ENCODE measurements at regions not wholly inside any gene's neighbourhood (a gene's known extent, or its start where the extent isn't known, plus 50 kb on each side); places are given as distances from the start of the nearest gene placed in this dataset.

- no peak for DNase-seq
- no peaks in the 10 kb centered on the region for H3K27me3 ChIP-seq
- no peaks in the 10 kb centered on the region for H3K9me3 ChIP-seq
- H3K36me3 ChIP-seq = no peaks in the 10 kb centered on the region
- no peak for ATAC-seq (ENCODE audit: low FRiP score in 2 of 2)
- no peaks in the 10 kb centered on the region for H3K4me1 ChIP-seq
- no peak overlapping the region for H3K27ac ChIP-seq
- H3K4me3 ChIP-seq = no peak overlapping the region
- TF ChIP-seq CTCF (IDR thresholded peaks at IDR 0.05) = no peak
- no peak for TF ChIP-seq POLR2AphosphoS5 (IDR thresholded peaks at IDR 0.05)
- TF ChIP-seq POLR2A (IDR thresholded peaks at IDR 0.05) = no peak
- TF ChIP-seq EP300 (IDR thresholded peaks at IDR 0.05) = no peak
These were observed 60.8 kb upstream of the TENT5A start for GRCh38 chr6:81813305-81813704.

- peak overlapping the region in 1 of 4 donors; percentile 31 for H3K27ac ChIP-seq
- 51 to 60% methylated on average over 4 of the region's 4 CpGs for WGBS, 2 donors
These were observed 59.9 kb upstream of the TENT5A start for GRCh38 chr6:81812401-81812800.

GRCh38 chr6:81808851-81809570 lies 56.5 kb upstream of the TENT5A start:
- no peaks in the 10 kb centered on the region for H3K9me3 ChIP-seq
- H3K27me3 ChIP-seq = no peaks in the 10 kb centered on the region
- no peak for DNase-seq
- 25 to 26% methylated on average over 6 of the region's 6 CpGs for WGBS, 2 donors
- H3K4me3 ChIP-seq = peak overlapping the region in 2 of 4 donors; percentile 11 to 16
- H3K36me3 ChIP-seq = no peaks in the 10 kb centered on the region
- no peaks in the 10 kb centered on the region for H3K4me1 ChIP-seq
- TF ChIP-seq CTCF (IDR thresholded peaks at IDR 0.05) (no peak), POLR2A (IDR thresholded peaks at IDR 0.05) (no peak), EP300 (IDR thresholded peaks at IDR 0.05) (no peak), POLR2AphosphoS5 (IDR thresholded peaks at IDR 0.05) (no peak)
- peak overlapping the region in 3 of 4 donors; percentile 40 to 66 (median 57) for H3K27ac ChIP-seq
- peak in 1 of 2 donors; percentile 69 for ATAC-seq (ENCODE audit: low FRiP score in 2 of 2)

More at GRCh38 chr6:81812401-81812800, 59.9 kb upstream of the TENT5A start:
- TF ChIP-seq POLR2AphosphoS5 (IDR thresholded peaks at IDR 0.05) (no peak), POLR2A (IDR thresholded peaks at IDR 0.05) (no peak), EP300 (IDR thresholded peaks at IDR 0.05) (no peak), CTCF (IDR thresholded peaks at IDR 0.05) (no peak)
- no peaks in the 10 kb centered on the region for H3K27me3 ChIP-seq
- H3K4me3 ChIP-seq = peak overlapping the region in 1 of 4 donors; percentile 23
- DNase-seq = no peak
- no peaks in the 10 kb centered on the region for H3K9me3 ChIP-seq
- H3K36me3 ChIP-seq = no peaks in the 10 kb centered on the region
- peak in 1 of 2 donors; percentile 31 for ATAC-seq (ENCODE audit: low FRiP score in 2 of 2)
- no peaks in the 10 kb centered on the region for H3K4me1 ChIP-seq

GRCh38 chr6:81806793-81807565 lies 54.5 kb upstream of the TENT5A start:
- ATAC-seq (ENCODE audit: low FRiP score in 2 of 2) (no peak), DNase-seq (no peak)
- H3K27me3 ChIP-seq = no peaks in the 10 kb centered on the region
- WGBS, 2 donors = 90 to 91% methylated on average over 8 of the region's 8 CpGs
- no peak for TF ChIP-seq EP300 (IDR thresholded peaks at IDR 0.05)
- no peak for TF ChIP-seq POLR2A (IDR thresholded peaks at IDR 0.05)
- TF ChIP-seq POLR2AphosphoS5 (IDR thresholded peaks at IDR 0.05) = no peak
- TF ChIP-seq CTCF (IDR thresholded peaks at IDR 0.05) = no peak
- no peak overlapping the region for H3K4me3 ChIP-seq
- no peaks in the 10 kb centered on the region for H3K36me3 ChIP-seq
- no peaks in the 10 kb centered on the region for H3K4me1 ChIP-seq
- no peaks in the 10 kb centered on the region for H3K9me3 ChIP-seq
- H3K27ac ChIP-seq = no peak overlapping the region

Measured in upper lobe of left lung (tissue), 6 donors.